Type B pancreatic cell (in vitro differentiated cells): ENCODE measurements at regions not wholly inside any gene's neighbourhood (a gene's known extent, or its start where the extent isn't known, plus 50 kb on each side); places are given as distances from the start of the nearest gene placed in this dataset.

Experiments
- DNase-seq: peaks from one replicate; pipeline ENCODE4 v3.0.0; 2021; ENCODE audit warnings: mixed read lengths; ENCODE audit not compliant: unreplicated experiment; ENCODE audit errors: extremely low spot score
- H3K27ac Mint-ChIP-seq: 2 replicates; pipeline ENCODE4 v1.8.0; 2021; ENCODE audit warnings: mild to moderate bottlenecking, mixed read lengths
- H3K27me3 Mint-ChIP-seq: 2 replicates; pipeline ENCODE4 v1.8.0; 2021; ENCODE audit warnings: mixed read lengths
- H3K36me3 Mint-ChIP-seq: 2 replicates; pipeline ENCODE4 v1.8.0; 2021; ENCODE audit warnings: mixed read lengths
- H3K4me1 Mint-ChIP-seq: one replicate; pipeline ENCODE4 v1.8.0; 2021; ENCODE audit warnings: mixed read lengths; ENCODE audit not compliant: unreplicated experiment
- H3K4me3 Mint-ChIP-seq: 2 replicates; pipeline ENCODE4 v1.8.0; 2021; ENCODE audit warnings: mild to moderate bottlenecking, mixed read lengths
- H3K9me3 Mint-ChIP-seq: 2 replicates; pipeline ENCODE4 v1.8.0; 2021; ENCODE audit warnings: mixed read lengths
- CTCF ChIP-seq: fragments of 200-600 bp; sonication (generic); conservative IDR thresholded peaks from 2 replicates; pipeline ENCODE4 v1.5.0; 2021; ENCODE audit warnings: antibody characterized with exemption, mild to moderate bottlenecking

- peaks cover 10% of the 10 kb centered on the region for H3K9me3 Mint-ChIP-seq
- H3K4me3 Mint-ChIP-seq = no peak overlapping the region
- H3K4me1 Mint-ChIP-seq = peaks cover 44% of the 10 kb centered on the region
- no peak overlapping the region for H3K27ac Mint-ChIP-seq
- H3K27me3 Mint-ChIP-seq = peaks cover 11% of the 10 kb centered on the region
- no peak for DNase-seq
- H3K36me3 Mint-ChIP-seq = no peaks in the 10 kb centered on the region
- TF ChIP-seq CTCF = no peak
Measured at GRCh38 chr10:3395041-3395440, 222.5 kb upstream of the PITRM1 start.

DNA sequence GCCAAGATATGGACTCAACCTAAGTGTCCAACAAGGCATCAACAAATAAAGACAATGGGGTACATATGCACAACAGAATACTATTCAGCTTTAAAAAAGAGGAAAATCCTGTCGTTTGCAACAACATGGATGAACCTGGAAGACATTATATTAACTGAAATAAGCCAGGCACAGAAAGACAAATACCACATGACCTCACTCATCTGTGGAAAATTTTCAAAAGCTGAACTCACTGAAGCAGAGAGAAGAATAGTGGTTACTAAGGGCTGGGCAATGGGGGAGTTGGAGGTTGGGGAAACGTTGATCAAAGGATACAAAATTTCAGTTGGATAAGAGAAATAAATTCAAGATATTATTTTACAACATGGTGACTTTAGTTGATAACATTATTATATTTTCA, 221.4 kb upstream of the PITRM1 start:
- no peaks in the 10 kb centered on the region for H3K36me3 Mint-ChIP-seq
- no peak for DNase-seq
- H3K9me3 Mint-ChIP-seq = peaks cover 10% of the 10 kb centered on the region
- no peak for TF ChIP-seq CTCF
- peaks cover 33% of the 10 kb centered on the region for H3K4me1 Mint-ChIP-seq
- H3K4me3 Mint-ChIP-seq = no peak overlapping the region
- peaks cover 11% of the 10 kb centered on the region for H3K27me3 Mint-ChIP-seq
- no peak overlapping the region for H3K27ac Mint-ChIP-seq

GRCh38 chr10:3391657-3392056, 219.1 kb upstream of the PITRM1 start:
- Mint-ChIP-seq H3K27ac (no peak overlapping the region), H3K4me3 (no peak overlapping the region), H3K9me3 (peaks cover 7% of the 10 kb centered on the region), H3K4me1 (peaks cover 25% of the 10 kb centered on the region), H3K36me3 (no peaks in the 10 kb centered on the region), H3K27me3 (peaks cover 3% of the 10 kb centered on the region)
- TF ChIP-seq CTCF = no peak
- no peak for DNase-seq

GRCh38 chr10:3389130-3389529, 216.5 kb upstream of the PITRM1 start:
- no peaks in the 10 kb centered on the region for H3K27me3 Mint-ChIP-seq
- no peak overlapping the region for H3K4me3 Mint-ChIP-seq
- no peak for DNase-seq
- peaks cover 6% of the 10 kb centered on the region for H3K4me1 Mint-ChIP-seq
- no peaks in the 10 kb centered on the region for H3K36me3 Mint-ChIP-seq
- peaks cover 21% of the 10 kb centered on the region for H3K9me3 Mint-ChIP-seq
- H3K27ac Mint-ChIP-seq = no peak overlapping the region
- no peak for TF ChIP-seq CTCF

DNA sequence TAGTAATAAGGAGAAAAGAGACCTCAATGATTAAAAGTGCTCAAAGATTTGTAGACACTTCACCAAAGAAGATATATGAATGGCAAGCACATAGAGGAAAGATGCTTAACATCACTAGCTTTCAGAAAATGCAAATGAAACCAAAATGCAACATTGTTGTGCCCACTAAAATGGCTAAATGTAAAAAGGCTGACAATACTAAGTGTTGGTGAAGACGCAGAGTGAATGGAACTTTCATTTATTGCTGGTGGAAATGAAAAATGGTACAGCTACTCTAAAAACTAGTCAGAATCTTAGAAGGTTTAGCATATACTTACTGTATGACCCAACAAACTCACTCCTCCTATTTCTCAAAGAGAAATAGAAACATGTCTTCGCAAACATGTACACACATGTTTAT, 212.9 kb upstream of the PITRM1 start:
- no peaks in the 10 kb centered on the region for H3K4me1 Mint-ChIP-seq
- peaks cover 21% of the 10 kb centered on the region for H3K9me3 Mint-ChIP-seq
- H3K4me3 Mint-ChIP-seq = no peak overlapping the region
- no peak for TF ChIP-seq CTCF
- H3K27me3 Mint-ChIP-seq = no peaks in the 10 kb centered on the region
- no peaks in the 10 kb centered on the region for H3K36me3 Mint-ChIP-seq
- no peak overlapping the region for H3K27ac Mint-ChIP-seq
- DNase-seq = no peak

GRCh38 chr10:3382092-3382491, 209.5 kb upstream of the PITRM1 start:
- Mint-ChIP-seq H3K4me1 (no peaks in the 10 kb centered on the region), H3K27ac (no peak overlapping the region), H3K36me3 (no peaks in the 10 kb centered on the region), H3K9me3 (peaks cover 21% of the 10 kb centered on the region), H3K27me3 (no peaks in the 10 kb centered on the region), H3K4me3 (no peak overlapping the region)
- TF ChIP-seq CTCF = no peak
- no peak for DNase-seq
